OCI-LY1 (cell line): ENCODE measurements at regions not wholly inside any gene's neighbourhood (a gene's known extent, or its start where the extent isn't known, plus 50 kb on each side); places are given as distances from the start of the nearest gene placed in this dataset.

Source experiments
- H2AFZ ChIP-seq: fragments of 200-600 bp; sonication (generic), shearing (Covaris generic); 2 replicates; pipeline ENCODE4 v1.6.0; 2014; ENCODE audit warnings: antibody characterized with exemption, mild to moderate bottlenecking, low read length
- H3F3A ChIP-seq: fragments of 200-600 bp; sonication (generic), shearing (Covaris generic); 2 replicates; pipeline ENCODE4 v1.6.0; 2014; ENCODE audit warnings: mild to moderate bottlenecking, antibody characterized with exemption, low read length, moderate library complexity; ENCODE audit not compliant: insufficient read depth
- H3K27ac ChIP-seq: fragments of 200-600 bp; sonication (generic); 2 replicates; pipeline ENCODE4 v1.5.1; 2014; ENCODE audit warnings: low read length, mixed run types, mild to moderate bottlenecking, low read depth; ENCODE audit not compliant: poor library complexity, severe bottlenecking
- H3K27me3 ChIP-seq: fragments of 200-600 bp; sonication (generic); 2 replicates; pipeline ENCODE4 v1.6.0; 2014; ENCODE audit warnings: antibody characterized with exemption, mild to moderate bottlenecking, low read length, moderate library complexity; ENCODE audit not compliant: insufficient read depth
- H3K36me3 ChIP-seq: fragments of 200-600 bp; sonication (generic); 2 replicates; pipeline ENCODE4 v1.6.1; 2014; ENCODE audit warnings: mild to moderate bottlenecking, antibody characterized with exemption, low read length, moderate library complexity, mixed read lengths; ENCODE audit not compliant: insufficient read depth
- H3K4me1 ChIP-seq: fragments of 200-600 bp; sonication (generic); 2 replicates; pipeline ENCODE4 v1.5.1; 2014; ENCODE audit warnings: mild to moderate bottlenecking, low read length, moderate library complexity; ENCODE audit not compliant: insufficient read depth, severe bottlenecking
- H3K4me2 ChIP-seq: fragments of 200-600 bp; sonication (generic), shearing (Covaris generic); 2 replicates; pipeline ENCODE4 v1.6.1; 2014; ENCODE audit warnings: low read length
- H3K4me3 ChIP-seq: fragments of 200-600 bp; sonication (generic); 2 replicates; pipeline ENCODE4 v1.5.1; 2014; ENCODE audit warnings: low read length, low read depth, mild to moderate bottlenecking, mixed read lengths; ENCODE audit not compliant: poor library complexity, severe bottlenecking
- H3K79me2 ChIP-seq: fragments of 200-600 bp; shearing (Covaris generic); 2 replicates; pipeline ENCODE4 v1.6.1; 2016; ENCODE audit warnings: mixed run types, low read length, mixed read lengths; ENCODE audit not compliant: insufficient read depth
- H3K9ac ChIP-seq: fragments of 200-600 bp; sonication (generic), shearing (Covaris generic); 2 replicates; pipeline ENCODE4 v1.6.1; 2014; ENCODE audit warnings: mild to moderate bottlenecking, low read length, mixed read lengths
- H3K9me2 ChIP-seq: fragments of 200-600 bp; sonication (generic), shearing (Covaris generic); 2 replicates; pipeline ENCODE4 v1.6.1; 2014; ENCODE audit warnings: low read depth, mild to moderate bottlenecking, low read length, mixed read lengths
- H3K9me3 ChIP-seq: fragments of 200-600 bp; shearing (Covaris generic); 2 replicates; pipeline ENCODE4 v1.6.1; 2014; ENCODE audit warnings: low read length, mixed read lengths
- H4K20me1 ChIP-seq: fragments of 200-600 bp; sonication (generic), shearing (Covaris generic); 2 replicates; pipeline ENCODE4 v1.6.0; 2016; ENCODE audit warnings: mild to moderate bottlenecking, low read length; ENCODE audit not compliant: insufficient read depth
- EZH2 ChIP-seq: fragments of 200-600 bp; sonication (generic), shearing (Covaris generic); IDR thresholded peaks from 2 replicates; pipeline ENCODE4 v1.8.0; 2017; ENCODE audit warnings: borderline replicate concordance, mixed run types, mild to moderate bottlenecking, antibody characterized with exemption, low read length, moderate library complexity, mixed read lengths
- TF ChIP-seq, protein P1 (sequence below): fragments of 200-600 bp; sonication (generic), shearing (Covaris generic); IDR thresholded peaks from 2 replicates; pipeline ENCODE4 v1.5.1; 2017; ENCODE audit warnings: mild to moderate bottlenecking, antibody characterized with exemption, low read length, moderate library complexity, mixed read lengths

DNA sequence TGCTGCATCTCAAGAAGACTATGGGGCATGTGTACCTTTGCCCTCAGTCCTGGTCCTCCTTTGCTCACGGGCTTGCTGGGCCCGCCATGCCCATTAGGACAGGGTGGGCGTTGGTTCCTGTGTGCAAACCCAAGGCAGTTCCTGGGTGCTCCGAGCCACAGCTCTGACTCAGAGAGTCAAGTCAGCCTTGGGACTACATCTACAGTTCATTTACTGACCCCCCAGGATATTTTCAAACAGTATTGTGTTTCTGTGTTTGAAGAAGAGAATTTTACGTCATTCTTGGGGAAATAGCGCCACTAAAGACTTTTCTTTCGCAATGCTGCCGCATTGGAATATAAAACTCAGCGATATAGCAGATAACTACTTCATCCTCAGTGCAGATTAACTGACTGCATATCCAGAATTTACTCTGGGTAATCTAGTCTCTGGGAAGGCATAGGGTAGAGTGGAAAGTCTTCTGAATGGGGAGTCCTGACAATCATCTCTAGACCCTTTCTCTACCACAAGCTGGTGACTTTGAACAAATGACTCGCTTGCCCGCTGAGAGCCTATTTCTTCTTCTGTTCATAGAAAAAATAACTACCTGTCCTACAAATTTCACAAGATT, 638.9 kb upstream of the FZD8 start:
- H3K4me2 ChIP-seq = no peak overlapping the region
- no peak for TF ChIP-seq EZH2
- TF ChIP-seq, protein P1, sequence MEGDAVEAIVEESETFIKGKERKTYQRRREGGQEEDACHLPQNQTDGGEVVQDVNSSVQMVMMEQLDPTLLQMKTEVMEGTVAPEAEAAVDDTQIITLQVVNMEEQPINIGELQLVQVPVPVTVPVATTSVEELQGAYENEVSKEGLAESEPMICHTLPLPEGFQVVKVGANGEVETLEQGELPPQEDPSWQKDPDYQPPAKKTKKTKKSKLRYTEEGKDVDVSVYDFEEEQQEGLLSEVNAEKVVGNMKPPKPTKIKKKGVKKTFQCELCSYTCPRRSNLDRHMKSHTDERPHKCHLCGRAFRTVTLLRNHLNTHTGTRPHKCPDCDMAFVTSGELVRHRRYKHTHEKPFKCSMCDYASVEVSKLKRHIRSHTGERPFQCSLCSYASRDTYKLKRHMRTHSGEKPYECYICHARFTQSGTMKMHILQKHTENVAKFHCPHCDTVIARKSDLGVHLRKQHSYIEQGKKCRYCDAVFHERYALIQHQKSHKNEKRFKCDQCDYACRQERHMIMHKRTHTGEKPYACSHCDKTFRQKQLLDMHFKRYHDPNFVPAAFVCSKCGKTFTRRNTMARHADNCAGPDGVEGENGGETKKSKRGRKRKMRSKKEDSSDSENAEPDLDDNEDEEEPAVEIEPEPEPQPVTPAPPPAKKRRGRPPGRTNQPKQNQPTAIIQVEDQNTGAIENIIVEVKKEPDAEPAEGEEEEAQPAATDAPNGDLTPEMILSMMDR = no peak
- H2AFZ ChIP-seq = no peak overlapping the region
- H4K20me1 ChIP-seq = no peaks in the 10 kb centered on the region
- no peaks in the 10 kb centered on the region for H3F3A ChIP-seq
- no peak overlapping the region for H3K27ac ChIP-seq
- no peaks in the 10 kb centered on the region for H3K36me3 ChIP-seq
- no peaks in the 10 kb centered on the region for H3K9me3 ChIP-seq
- H3K27me3 ChIP-seq = no peaks in the 10 kb centered on the region
- H3K79me2 ChIP-seq = no peaks in the 10 kb centered on the region
- no peak overlapping the region for H3K9ac ChIP-seq
- no peaks in the 10 kb centered on the region for H3K4me1 ChIP-seq
- no peaks in the 10 kb centered on the region for H3K9me2 ChIP-seq
- no peak overlapping the region for H3K4me3 ChIP-seq

DNA sequence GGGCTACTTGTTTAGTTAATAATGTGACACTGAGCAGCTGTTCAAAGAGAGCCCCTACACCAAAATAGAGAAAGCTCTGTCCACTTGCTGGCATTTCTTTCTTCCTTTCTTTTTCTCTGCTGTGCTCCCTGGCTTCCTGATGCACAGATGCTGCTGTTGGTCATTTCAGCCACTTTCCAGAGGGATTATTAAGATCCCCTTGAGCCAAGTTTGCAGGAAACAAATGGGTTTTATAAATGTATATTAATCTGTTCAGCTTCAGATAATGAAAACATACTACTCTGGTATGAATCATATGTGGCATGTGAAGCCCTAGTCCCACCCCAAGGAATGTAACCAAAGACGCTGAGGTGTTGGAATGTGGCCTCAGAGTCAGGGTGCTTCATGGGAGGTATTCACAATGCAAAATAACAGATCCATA, 638.2 kb upstream of the FZD8 start:
- H3K4me2 ChIP-seq = no peak overlapping the region
- H3K9me3 ChIP-seq = no peaks in the 10 kb centered on the region
- H3K4me1 ChIP-seq = no peaks in the 10 kb centered on the region
- H3K9me2 ChIP-seq = no peaks in the 10 kb centered on the region
- H3F3A ChIP-seq = no peaks in the 10 kb centered on the region
- no peak overlapping the region for H2AFZ ChIP-seq
- TF ChIP-seq EZH2 = no peak
- TF ChIP-seq, protein P1 = no peak
- no peaks in the 10 kb centered on the region for H3K36me3 ChIP-seq
- no peak overlapping the region for H3K27ac ChIP-seq
- H3K9ac ChIP-seq = no peak overlapping the region
- H4K20me1 ChIP-seq = no peaks in the 10 kb centered on the region
- H3K79me2 ChIP-seq = no peaks in the 10 kb centered on the region
- no peak overlapping the region for H3K4me3 ChIP-seq
- no peaks in the 10 kb centered on the region for H3K27me3 ChIP-seq

DNA sequence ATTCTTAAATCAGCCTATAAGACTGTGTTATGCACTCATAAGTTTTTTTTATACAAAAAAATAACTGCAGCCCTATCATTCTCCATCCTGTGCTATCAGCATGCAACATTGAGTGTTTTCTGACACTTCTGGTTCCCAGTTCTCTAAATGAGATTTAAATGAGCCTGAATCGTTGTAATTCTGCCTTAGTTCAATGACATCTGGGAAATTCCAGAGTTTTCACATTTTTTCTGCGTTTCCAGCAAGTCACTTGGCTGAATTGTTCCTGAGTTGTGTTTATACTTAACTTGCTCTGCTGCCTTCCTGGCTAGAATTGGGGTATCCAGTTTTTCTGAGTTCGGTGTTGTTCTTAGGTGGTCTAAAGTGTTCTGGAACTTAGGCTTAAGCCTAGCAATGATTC, 636.1 kb upstream of the FZD8 start:
- no peaks in the 10 kb centered on the region for H4K20me1 ChIP-seq
- no peaks in the 10 kb centered on the region for H3K27me3 ChIP-seq
- no peaks in the 10 kb centered on the region for H3K36me3 ChIP-seq
- H3K9me2 ChIP-seq = no peaks in the 10 kb centered on the region
- H3K4me1 ChIP-seq = no peaks in the 10 kb centered on the region
- no peaks in the 10 kb centered on the region for H3K79me2 ChIP-seq
- H3K4me2 ChIP-seq = no peak overlapping the region
- H3K4me3 ChIP-seq = no peak overlapping the region
- no peaks in the 10 kb centered on the region for H3K9me3 ChIP-seq
- no peak overlapping the region for H3K27ac ChIP-seq
- H2AFZ ChIP-seq = no peak overlapping the region
- H3K9ac ChIP-seq = no peak overlapping the region
- no peaks in the 10 kb centered on the region for H3F3A ChIP-seq
- TF ChIP-seq, protein P1 = no peak
- TF ChIP-seq EZH2 = no peak
